Testis (tissue), 2 donors: ENCODE measurements at regions not wholly inside any gene's neighbourhood (a gene's known extent, or its start where the extent isn't known, plus 50 kb on each side); places are given as distances from the start of the nearest gene placed in this dataset.
"Not testable (repeated sequence)": the region's sequence is repeated elsewhere in the genome, so short reads cannot be mapped to it uniquely, and the experiment has no call there.

Experiments used
- DNase-seq: peaks from one replicate; pipeline ENCODE4 v3.0.0-alpha.2; 2019
- H3K27ac ChIP-seq, 2 donors: fragments of 200-600 bp; sonication (generic); one replicate each; pipeline ENCODE4 v1.5.1; 2019
- H3K27me3 ChIP-seq: fragments of 200-600 bp; sonication (generic); one replicate; pipeline ENCODE4 v1.5.1; 2019
- H3K36me3 ChIP-seq: fragments of 200-600 bp; sonication (generic); one replicate; pipeline ENCODE4 v1.5.1; 2017; ENCODE audit warnings: low read depth; ENCODE audit errors: missing control alignments
- H3K4me1 ChIP-seq: fragments of 200-600 bp; sonication (generic); one replicate; pipeline ENCODE4 v1.5.1; 2019
- H3K4me3 ChIP-seq, 2 donors: fragments of 200-600 bp; sonication (generic); one replicate each; pipeline ENCODE4 v1.5.1; 2017 to 2019
- H3K9me3 ChIP-seq: fragments of 200-600 bp; sonication (generic); one replicate; pipeline ENCODE4 v1.5.1; 2017
- CTCF ChIP-seq, 3 experiments: fragments of 450-650 bp in 2 of 3; fragments of 200-600 bp in 1 of 3; sonication (generic) in 1 of 3; IDR thresholded peaks; one replicate each; pipeline ENCODE4 v1.5.1; 2016 to 2019; ENCODE audit warnings: antibody characterized with exemption in 3 of 3, mild to moderate bottlenecking in 2 of 3, moderate library complexity in 1 of 3
- POLR2A ChIP-seq: fragments of 450-650 bp; IDR thresholded peaks from one replicate; pipeline ENCODE4 v1.6.1; 2017; ENCODE audit warnings: antibody characterized with exemption, mild to moderate bottlenecking, moderate library complexity
- WGBS, 2 donors: methylation state at CpG; one replicate each; pipeline ENCODE4 v1.1.5; 2018; 5-methylcytosine and 5-hydroxymethylcytosine counted together
- intact Hi-C: fragments of 100-400 bp; cut with DNase I; formaldehyde crosslinking; loops from one replicate; pipeline ENCODE4 v1.15.1; 2023; ENCODE audit warnings: low total_unique reads

DNA sequence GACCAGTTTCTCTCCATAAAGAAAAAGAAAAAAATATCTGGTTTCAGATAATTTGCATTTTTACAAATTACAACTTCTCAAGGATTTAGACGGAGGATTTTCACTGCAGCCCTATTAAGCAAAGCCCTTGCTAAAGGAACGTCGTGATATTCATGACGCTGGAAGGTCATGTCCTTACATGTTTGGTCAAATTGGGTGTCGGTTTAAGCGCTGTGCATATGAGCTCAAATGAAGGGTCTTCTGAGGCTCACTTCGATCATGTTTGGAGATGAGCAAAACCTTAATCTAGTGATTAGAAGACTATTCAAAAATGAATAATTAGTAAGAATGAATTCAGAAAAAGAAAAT, 67.3 kb upstream of the USP15 start:
- no peaks in the 10 kb centered on the region for H3K9me3 ChIP-seq
- intact Hi-C loops: no loop called here
- H3K36me3 ChIP-seq: no peaks in the 10 kb centered on the region
- no peak overlapping the region for H3K4me3 ChIP-seq
- TF ChIP-seq POLR2A (no peak), CTCF (IDR thresholded peaks at IDR 0.05) (no peak)
- no peak overlapping the region for H3K27ac ChIP-seq
- H3K4me1 ChIP-seq: peaks cover 23% of the 10 kb centered on the region
- DNase-seq: no peak
- WGBS, 2 donors: 14 to 20% methylated on average over 7 of the region's 7 CpGs
- H3K27me3 ChIP-seq: no peaks in the 10 kb centered on the region

DNA sequence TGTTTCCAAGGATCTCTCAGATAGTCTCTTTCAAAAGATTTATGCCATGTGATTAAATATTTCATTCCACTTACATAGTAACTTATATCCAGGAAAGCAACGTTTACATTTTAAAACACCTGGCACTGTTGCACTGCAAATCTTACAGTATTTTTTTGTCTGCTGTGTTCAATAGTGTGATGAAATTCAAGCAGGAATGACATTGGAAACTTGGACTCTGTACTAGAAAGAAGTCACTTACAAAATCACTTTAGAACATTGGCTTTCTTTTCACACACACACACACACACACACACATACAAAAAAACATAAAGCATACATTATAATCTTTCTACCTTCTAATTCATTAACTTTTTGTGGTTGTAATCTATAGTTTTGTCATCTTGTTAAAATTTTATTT, 66.2 kb upstream of the USP15 start:
- DNase-seq: no peak
- WGBS, 2 donors: 32 to 51% methylated on average over 1 of the region's 1 CpG
- TF ChIP-seq CTCF (IDR thresholded peaks at IDR 0.05) (no peak), POLR2A (no peak)
- Histone ChIP-seq H3K4me1 (peaks cover 23% of the 10 kb centered on the region), H3K4me3 (no peak overlapping the region), H3K27ac (no peak overlapping the region), H3K9me3 (no peaks in the 10 kb centered on the region), H3K36me3 (no peaks in the 10 kb centered on the region), H3K27me3 (no peaks in the 10 kb centered on the region)
- intact Hi-C loops: no loop called here

- no peak for TF ChIP-seq CTCF (IDR thresholded peaks at IDR 0.05)
- TF ChIP-seq POLR2A: no peak
- Histone ChIP-seq H3K27me3 (no peaks in the 10 kb centered on the region), H3K4me1 (peaks cover 23% of the 10 kb centered on the region), H3K27ac (no peak overlapping the region), H3K36me3 (no peaks in the 10 kb centered on the region), H3K9me3 (no peaks in the 10 kb centered on the region), H3K4me3 (no peak overlapping the region)
- intact Hi-C loops: no loop called here
- no peak for DNase-seq
These were observed 65.6 kb upstream of the USP15 start for GRCh38 chr12:62194616-62195015.

DNA sequence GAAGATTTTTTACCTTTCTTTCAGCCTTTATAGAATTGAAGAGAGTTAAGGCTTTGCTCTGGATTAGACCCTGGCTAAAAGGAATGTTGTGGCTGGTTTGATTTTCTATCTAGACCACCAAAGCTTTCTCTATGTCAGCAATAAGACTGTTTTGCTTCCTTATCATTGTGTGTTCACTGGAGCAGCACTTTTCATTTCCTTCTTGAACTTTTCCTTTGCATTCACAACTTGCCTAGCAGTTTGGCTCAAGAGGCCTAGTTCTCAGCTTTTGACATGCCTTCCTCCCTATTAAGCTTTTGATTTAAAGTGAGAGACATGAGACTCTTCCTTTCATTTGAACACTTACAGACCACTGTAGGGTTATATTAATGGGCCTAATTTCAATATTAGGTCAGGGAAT, 64.1 kb upstream of the USP15 start:
- no peak overlapping the region for H3K4me3 ChIP-seq
- DNase-seq: no peak
- intact Hi-C loops: no loop called here
- H3K9me3 ChIP-seq: no peaks in the 10 kb centered on the region
- no peak overlapping the region for H3K27ac ChIP-seq
- H3K4me1 ChIP-seq: peaks cover 19% of the 10 kb centered on the region
- H3K27me3 ChIP-seq: no peaks in the 10 kb centered on the region
- no peaks in the 10 kb centered on the region for H3K36me3 ChIP-seq
- TF ChIP-seq POLR2A (no peak), CTCF (IDR thresholded peaks at IDR 0.05) (no peak)

DNA sequence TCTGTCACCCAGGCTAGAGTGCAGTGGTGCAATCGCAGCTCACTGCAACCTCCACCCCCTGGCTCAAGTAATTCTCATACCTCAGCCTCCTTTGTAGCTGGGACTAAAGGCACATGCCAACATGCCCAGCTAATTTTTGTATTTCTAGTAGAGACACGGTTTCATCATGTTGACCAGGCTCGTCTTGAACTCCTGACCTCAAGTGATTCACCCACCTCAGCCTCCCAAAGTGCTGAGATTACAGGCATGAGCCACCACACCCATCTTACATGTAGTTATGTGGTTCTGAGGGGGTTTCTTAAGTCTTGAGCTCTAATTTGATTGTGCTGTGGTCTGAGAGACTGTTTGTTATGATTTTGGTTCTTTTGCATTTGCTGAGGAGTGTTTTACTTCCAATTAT, 57.3 kb upstream of the USP15 start:
- DNase-seq, H3K9me3 ChIP-seq, H3K27me3 ChIP-seq, H3K4me3 ChIP-seq, H3K27ac ChIP-seq, H3K4me1 ChIP-seq, H3K36me3 ChIP-seq, intact Hi-C loops: not testable (repeated sequence)
- WGBS, 2 donors: 82 to 91% methylated on average over 3 of the region's 3 CpGs

DNA sequence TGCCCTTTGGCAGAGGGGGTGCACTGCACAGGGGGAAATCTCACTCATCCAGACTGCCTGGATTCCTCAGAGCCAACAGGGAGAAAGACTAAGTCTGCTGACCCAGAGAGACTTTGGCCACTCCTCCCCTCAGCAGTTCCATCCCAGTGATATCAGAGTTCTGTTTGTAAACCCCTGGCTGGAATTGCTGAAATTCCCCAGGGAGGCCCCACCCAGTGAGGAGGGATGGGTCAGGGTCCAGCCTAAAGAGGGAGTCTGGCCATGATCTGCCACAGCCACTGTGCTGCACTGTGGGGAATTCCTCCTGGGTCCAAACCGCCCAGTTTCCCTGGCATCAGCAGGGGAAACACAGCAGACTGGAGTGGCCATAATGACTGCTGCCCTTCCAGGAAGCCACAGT, 54.9 kb upstream of the USP15 start:
- no peaks in the 10 kb centered on the region for H3K36me3 ChIP-seq
- WGBS, 2 donors: 100% methylated on average over 1 of the region's 1 CpG
- intact Hi-C loops: no loop called here
- no peaks in the 10 kb centered on the region for H3K9me3 ChIP-seq
- no peaks in the 10 kb centered on the region for H3K4me1 ChIP-seq
- no peak overlapping the region for H3K27ac ChIP-seq
- TF ChIP-seq CTCF (IDR thresholded peaks at IDR 0.05) (no peak), POLR2A (no peak)
- DNase-seq: no peak
- H3K27me3 ChIP-seq: no peaks in the 10 kb centered on the region
- no peak overlapping the region for H3K4me3 ChIP-seq
